HepG2 (cell line): ENCODE measurements at regions not wholly inside any gene's neighbourhood (a gene's known extent, or its start where the extent isn't known, plus 50 kb on each side); places are given as distances from the start of the nearest gene placed in this dataset.
"Not testable (repeated sequence)": the region's sequence is repeated elsewhere in the genome, so short reads cannot be mapped to it uniquely, and the experiment has no call there.

Experiments
- ATAC-seq: fragments of 200-7000 bp; cut with Tn5 transposase; 3 replicates; pipeline ENCODE4 v1.9.1; 2020; ENCODE audit warnings: mild to moderate bottlenecking, moderate library complexity
- BruUV-seq: library from RNA; stranded (reverse); fragments of 400-500 nt; replicated peaks from 2 replicates; lab custom pipeline; 2021; lab: Mats Ljungman, UMichigan
- CTCF ChIA-PET: fragments of 300-600 bp; formaldehyde crosslinking; extraction: SDS; loops from one replicate; lab custom pipeline; 2021; ENCODE audit warnings: low total read pairs, inconsistent platforms, low intra/inter-chr PET ratio; lab: Yijun Ruan, JAX
- POLR2A ChIA-PET: fragments of 350-600 bp; sonication (Branson Sonifier 250); formaldehyde crosslinking; loops from one replicate; lab custom pipeline; 2020; ENCODE audit warnings: antibody characterized with exemption, inconsistent platforms; lab: Yijun Ruan, JAX
- DNase-seq: peaks from one replicate; pipeline ENCODE4 v3.0.0-alpha.2; 2015; ENCODE audit warnings: low spot score
- FAIRE-seq: peaks from 3 replicates; lab custom pipeline; 2011; peaks lifted over from hg19 to GRCh38; lab: Jason Lieb, UNC
- H2AFZ ChIP-seq: one replicate; pipeline ENCODE4 v1.6.1; 2011; ENCODE audit warnings: low read length, inconsistent platforms
- H3K27ac ChIP-seq: fragments of 300-600 bp; 3 replicates; pipeline ENCODE4 v1.8.0; 2011; ENCODE audit warnings: mixed run types, mild to moderate bottlenecking, mixed read lengths, low read length, inconsistent platforms; ENCODE audit not compliant: insufficient read depth; ENCODE audit errors: extremely low read length
- H3K27me3 ChIP-seq, 2 experiments: fragments of 200-600 bp in 1 of 2; 2 replicates in 1 of 2; 3 replicates in 1 of 2; pipeline versions ENCODE4 v1.6.0 to v1.8.0; 2011; ENCODE audit warnings: low read length in 2 of 2, mild to moderate bottlenecking in 2 of 2, moderate library complexity in 2 of 2, inconsistent platforms in 1 of 2; ENCODE audit not compliant: insufficient read depth in 2 of 2, control insufficient read depth in 1 of 2
- H3K36me3 ChIP-seq, 2 experiments: fragments of 200-600 bp in 1 of 2; replicated peaks in 1 of 2; 2 replicates in 1 of 2; 3 replicates in 1 of 2; pipeline versions ENCODE4 v1.5.1 to v1.8.0; 2011; ENCODE audit warnings: low read length in 2 of 2, inconsistent platforms in 1 of 2; ENCODE audit not compliant: insufficient read depth in 2 of 2, control insufficient read depth in 1 of 2
- H3K4me1 ChIP-seq: 2 replicates; pipeline ENCODE4 v1.5.1; 2012; ENCODE audit warnings: low read length, inconsistent platforms; ENCODE audit not compliant: insufficient read depth
- H3K4me2 ChIP-seq: 2 replicates; pipeline ENCODE4 v1.6.0; 2011; ENCODE audit warnings: low read depth, low read length, inconsistent platforms
- H3K4me3 ChIP-seq, 3 experiments: fragments of 200-600 bp in 1 of 3; sonication (generic), shearing (Covaris generic) in 1 of 3; replicated peaks in 1 of 3; 2 replicates each; pipeline ENCODE4 v1.5.1; 2011 to 2016; ENCODE audit warnings: low read length in 3 of 3, inconsistent platforms in 2 of 3, low read depth in 2 of 3, mild to moderate bottlenecking in 2 of 3, control low read depth in 1 of 3, mixed read lengths in 1 of 3; ENCODE audit not compliant: insufficient read depth in 1 of 3
- H3K79me2 ChIP-seq: one replicate; pipeline ENCODE4 v1.6.1; 2011; ENCODE audit warnings: low read length, inconsistent platforms; ENCODE audit not compliant: insufficient read depth
- H3K9ac ChIP-seq: 2 replicates; pipeline ENCODE4 v1.6.0; 2011; ENCODE audit warnings: mild to moderate bottlenecking, low read depth, low read length, inconsistent platforms; ENCODE audit not compliant: insufficient read depth
- H3K9me3 ChIP-seq: 2 replicates; pipeline ENCODE4 v1.5.1; 2012; ENCODE audit warnings: mild to moderate bottlenecking, low read length
- H4K20me1 ChIP-seq: 2 replicates; pipeline ENCODE4 v1.6.0; 2011; ENCODE audit warnings: inconsistent platforms, mild to moderate bottlenecking, low read length, moderate library complexity; ENCODE audit not compliant: insufficient read depth
- FOSL2 ChIP-seq: sonication (generic); formaldehyde crosslinking; IDR thresholded peaks from 2 replicates; pipeline ENCODE4 v1.4.0; 2020; ENCODE audit warnings: missing genetic modification reagents
- ZNF552 ChIP-seq: sonication (generic); formaldehyde crosslinking; IDR thresholded peaks from 2 replicates; pipeline ENCODE4 v1.9.0; 2022; ENCODE audit warnings: missing genetic modification reagents, mild to moderate bottlenecking, borderline replicate concordance
- WGBS: methylation state at CpG from one replicate; pipeline ENCODE4 v1.1.6; 2017; ENCODE audit warnings: low lambda C conversion rate; 5-methylcytosine and 5-hydroxymethylcytosine counted together
- in situ Hi-C: cut with HindIII; loops from 2 replicates; pipeline ENCODE4 v1.10.0; 2017; ENCODE audit warnings: low pct_unique_long_range_greater_than_20kb; ENCODE audit not compliant: extremely low pct_ligation_motif_present
- intact Hi-C: fragments of 100-400 bp; cut with micrococcal nuclease; formaldehyde crosslinking; loops from one replicate; pipeline ENCODE4 v1.10.0; 2022; ENCODE audit not compliant: unreplicated experiment
- TF ChIP-seq, protein P1 (sequence below): sonication (generic); formaldehyde crosslinking; conservative IDR thresholded peaks from 2 replicates; pipeline ENCODE4 v1.5.0; 2020; ENCODE audit warnings: missing genetic modification reagents
- TF ChIP-seq, protein P2 (sequence below): sonication (generic); formaldehyde crosslinking; IDR thresholded peaks from 2 replicates; pipeline ENCODE4 v1.4.0; 2020; ENCODE audit warnings: missing genetic modification reagents

DNA sequence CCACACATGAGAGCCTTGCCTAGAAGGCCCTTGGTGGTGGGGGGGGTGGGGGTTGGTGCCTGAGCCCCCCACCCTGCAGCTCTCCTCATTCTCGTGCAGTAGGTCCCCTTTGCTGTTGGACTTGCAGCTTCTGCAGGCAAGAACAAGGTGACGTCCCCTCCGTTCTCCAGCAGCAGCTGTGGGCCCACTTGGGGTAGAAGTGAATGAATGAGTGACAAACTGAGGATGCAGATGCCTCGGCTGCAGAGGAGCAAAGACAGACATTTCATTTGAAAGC, 88.6 kb upstream of the CTDP1 start:
- in situ Hi-C loops = no loop called here
- no peak overlapping the region for H3K4me3 ChIP-seq
- ChIA-PET POLR2A (no interaction called here), CTCF (no interaction called here)
- no peak overlapping the region for H2AFZ ChIP-seq
- no peak overlapping the region for H3K27ac ChIP-seq
- BruUV-seq = no TSS peak
- no peak overlapping the region for H3K9ac ChIP-seq
- DNase-seq (no peak), ATAC-seq (no peak), FAIRE-seq (no peak)
- intact Hi-C loops = no loop called here
- peaks cover 43% of the 10 kb centered on the region for H3K4me1 ChIP-seq
- H4K20me1 ChIP-seq = no peaks in the 10 kb centered on the region
- no peaks in the 10 kb centered on the region for H3K79me2 ChIP-seq
- TF ChIP-seq, protein P1, sequence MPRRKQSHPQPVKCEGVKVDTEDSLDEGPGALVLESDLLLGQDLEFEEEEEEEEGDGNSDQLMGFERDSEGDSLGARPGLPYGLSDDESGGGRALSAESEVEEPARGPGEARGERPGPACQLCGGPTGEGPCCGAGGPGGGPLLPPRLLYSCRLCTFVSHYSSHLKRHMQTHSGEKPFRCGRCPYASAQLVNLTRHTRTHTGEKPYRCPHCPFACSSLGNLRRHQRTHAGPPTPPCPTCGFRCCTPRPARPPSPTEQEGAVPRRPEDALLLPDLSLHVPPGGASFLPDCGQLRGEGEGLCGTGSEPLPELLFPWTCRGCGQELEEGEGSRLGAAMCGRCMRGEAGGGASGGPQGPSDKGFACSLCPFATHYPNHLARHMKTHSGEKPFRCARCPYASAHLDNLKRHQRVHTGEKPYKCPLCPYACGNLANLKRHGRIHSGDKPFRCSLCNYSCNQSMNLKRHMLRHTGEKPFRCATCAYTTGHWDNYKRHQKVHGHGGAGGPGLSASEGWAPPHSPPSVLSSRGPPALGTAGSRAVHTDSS (CRISPR knock-in tag) = no peak
- TF ChIP-seq ZNF552 (CRISPR knock-in tag) = 0 out of 2 replicates have a peak, but pooled peaks have one; percentile 25
- no peak for TF ChIP-seq FOSL2
- TF ChIP-seq, protein P2, sequence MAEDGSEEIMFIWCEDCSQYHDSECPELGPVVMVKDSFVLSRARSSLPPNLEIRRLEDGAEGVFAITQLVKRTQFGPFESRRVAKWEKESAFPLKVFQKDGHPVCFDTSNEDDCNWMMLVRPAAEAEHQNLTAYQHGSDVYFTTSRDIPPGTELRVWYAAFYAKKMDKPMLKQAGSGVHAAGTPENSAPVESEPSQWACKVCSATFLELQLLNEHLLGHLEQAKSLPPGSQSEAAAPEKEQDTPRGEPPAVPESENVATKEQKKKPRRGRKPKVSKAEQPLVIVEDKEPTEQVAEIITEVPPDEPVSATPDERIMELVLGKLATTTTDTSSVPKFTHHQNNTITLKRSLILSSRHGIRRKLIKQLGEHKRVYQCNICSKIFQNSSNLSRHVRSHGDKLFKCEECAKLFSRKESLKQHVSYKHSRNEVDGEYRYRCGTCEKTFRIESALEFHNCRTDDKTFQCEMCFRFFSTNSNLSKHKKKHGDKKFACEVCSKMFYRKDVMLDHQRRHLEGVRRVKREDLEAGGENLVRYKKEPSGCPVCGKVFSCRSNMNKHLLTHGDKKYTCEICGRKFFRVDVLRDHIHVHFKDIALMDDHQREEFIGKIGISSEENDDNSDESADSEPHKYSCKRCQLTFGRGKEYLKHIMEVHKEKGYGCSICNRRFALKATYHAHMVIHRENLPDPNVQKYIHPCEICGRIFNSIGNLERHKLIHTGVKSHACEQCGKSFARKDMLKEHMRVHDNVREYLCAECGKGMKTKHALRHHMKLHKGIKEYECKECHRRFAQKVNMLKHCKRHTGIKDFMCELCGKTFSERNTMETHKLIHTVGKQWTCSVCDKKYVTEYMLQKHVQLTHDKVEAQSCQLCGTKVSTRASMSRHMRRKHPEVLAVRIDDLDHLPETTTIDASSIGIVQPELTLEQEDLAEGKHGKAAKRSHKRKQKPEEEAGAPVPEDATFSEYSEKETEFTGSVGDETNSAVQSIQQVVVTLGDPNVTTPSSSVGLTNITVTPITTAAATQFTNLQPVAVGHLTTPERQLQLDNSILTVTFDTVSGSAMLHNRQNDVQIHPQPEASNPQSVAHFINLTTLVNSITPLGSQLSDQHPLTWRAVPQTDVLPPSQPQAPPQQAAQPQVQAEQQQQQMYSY (CRISPR knock-in tag) = no peak
- peaks cover 11 to 72% of the 10 kb centered on the region in 2 experiments; a peak in 4 of 5 replicates for H3K27me3 ChIP-seq
- WGBS = 37% methylated on average over 3 of the region's 4 CpGs
- H3K4me2 ChIP-seq = peak overlapping the region; percentile 10; the same call in 1 of the 2 replicates
- H3K36me3 ChIP-seq = no peaks in the 10 kb centered on the region
- no peaks in the 10 kb centered on the region for H3K9me3 ChIP-seq

DNA sequence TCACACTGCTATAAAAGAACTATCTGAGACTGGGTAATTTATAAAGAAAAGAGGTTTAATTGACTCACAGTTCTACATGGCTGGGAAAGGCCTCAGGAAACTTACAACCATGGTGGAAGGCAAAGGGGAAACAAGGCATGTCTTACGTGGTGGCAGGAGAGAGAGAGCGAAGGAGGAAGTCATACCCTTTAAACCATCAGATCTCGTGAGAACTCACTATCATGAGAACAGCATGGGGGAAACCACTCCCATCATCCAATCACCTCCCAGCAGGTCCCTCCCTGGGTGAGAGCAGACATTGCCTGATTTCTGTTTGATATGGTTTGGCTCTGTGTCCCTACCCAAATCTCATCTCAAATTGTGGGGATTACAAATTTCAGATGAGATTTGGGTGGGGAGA, 86.9 kb upstream of the CTDP1 start:
- 6% methylated on average over 3 of the region's 3 CpGs for WGBS
- ATAC-seq, CTCF ChIA-PET, BruUV-seq, H3K36me3 ChIP-seq, H3K79me2 ChIP-seq, FAIRE-seq, H3K4me2 ChIP-seq, DNase-seq, POLR2A ChIA-PET, H3K9me3 ChIP-seq, in situ Hi-C loops, intact Hi-C loops, H2AFZ ChIP-seq, H3K4me3 ChIP-seq, H3K27ac ChIP-seq, H3K9ac ChIP-seq, H4K20me1 ChIP-seq: not testable (repeated sequence)
- H3K4me1 ChIP-seq = peaks cover 33% of the 10 kb centered on the region
- H3K27me3 ChIP-seq = peaks cover 14 to 76% of the 10 kb centered on the region in 2 experiments; a peak in 4 of 5 replicates
